ENCODE measurements at regions not wholly inside any gene's neighbourhood (a gene's known extent, or its start where the extent isn't known, plus 50 kb on each side); places are given as distances from the start of the nearest gene placed in this dataset.

DNA sequence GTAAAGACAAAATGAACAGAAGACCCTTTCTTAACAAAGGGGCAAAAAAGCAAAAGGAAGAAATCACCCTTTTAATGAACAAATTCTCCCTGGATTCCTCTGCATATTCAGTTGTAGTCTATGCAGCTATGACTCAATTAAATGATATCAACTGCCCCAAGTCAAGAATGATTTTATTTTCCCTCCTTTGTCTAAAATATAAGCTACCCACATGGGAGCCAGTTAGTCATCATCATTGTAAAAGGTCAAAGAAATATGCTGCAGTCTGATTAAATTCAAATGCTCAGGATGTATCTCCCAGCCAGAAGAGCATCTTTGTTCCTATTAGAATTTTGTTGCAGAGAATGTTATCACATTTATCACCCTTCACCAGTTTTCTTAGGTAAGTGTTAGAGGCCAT is 84.0 kb downstream of the SST start:
- ATAC-seq (ENCODE audit: low FRiP score in 2 of 2) (no peak), DNase-seq (no peak)
- Histone ChIP-seq H3K4me3 (no peak overlapping the region), H3K4me1 (no peaks in the 10 kb centered on the region), H3K9me3 (no peaks in the 10 kb centered on the region), H3K36me3 (no peaks in the 10 kb centered on the region), H3K27me3 (no peaks in the 10 kb centered on the region), H3K27ac (no peak overlapping the region)
- TF ChIP-seq CTCF (IDR thresholded peaks at IDR 0.05) (no peak), POLR2AphosphoS5 (IDR thresholded peaks at IDR 0.05) (no peak)

GRCh38 chr3:187572441-187572840 is 97.8 kb downstream of the SST start:
- Histone ChIP-seq H3K4me3 (no peak overlapping the region), H3K27ac (no peak overlapping the region), H3K4me1 (peaks cover 0 to 4% (median 2%) of the 10 kb centered on the region in 4 donors), H3K36me3 (no peaks in the 10 kb centered on the region), H3K9me3 (no peaks in the 10 kb centered on the region), H3K27me3 (no peaks in the 10 kb centered on the region)
- DNase-seq (no peak), ATAC-seq (ENCODE audit: low FRiP score in 2 of 2) (no peak)
- TF ChIP-seq CTCF (IDR thresholded peaks at IDR 0.05) (no peak), POLR2A (IDR thresholded peaks at IDR 0.05) (no peak), EP300 (IDR thresholded peaks at IDR 0.05) (no peak), POLR2AphosphoS5 (IDR thresholded peaks at IDR 0.05) (no peak)
- WGBS, 2 donors, result 73 to 78% methylated on average over 2 of the region's 2 CpGs

DNA sequence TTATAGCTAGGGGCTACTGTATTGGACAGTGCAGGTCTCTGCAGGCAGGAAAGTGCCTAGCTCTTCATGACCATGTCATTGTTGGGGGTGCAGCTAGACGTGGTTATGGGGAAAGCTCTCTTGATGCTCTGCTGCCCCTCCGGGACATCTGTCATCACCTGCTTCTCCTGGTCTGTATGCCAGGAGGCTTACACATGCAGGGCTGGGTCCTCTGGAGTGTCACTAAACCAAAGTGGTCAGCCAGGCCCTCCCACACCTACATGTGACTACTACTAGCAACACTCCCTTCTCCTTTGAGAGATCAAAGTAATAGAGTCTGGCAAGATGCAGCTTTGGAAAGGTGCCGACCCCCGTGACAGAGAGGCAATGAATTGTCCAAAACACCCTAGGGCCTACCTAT is 98.5 kb downstream of the SST start:
- WGBS, 2 donors, result 87 to 90% methylated on average over 4 of the region's 4 CpGs
- no peak for ATAC-seq (ENCODE audit: low FRiP score in 2 of 2)

GRCh38 chr3:187570776-187571175 is 99.4 kb downstream of the SST start:
- Histone ChIP-seq H3K9me3 (no peaks in the 10 kb centered on the region), H3K27ac (no peak overlapping the region), H3K27me3 (no peaks in the 10 kb centered on the region), H3K36me3 (no peaks in the 10 kb centered on the region), H3K4me3 (no peak overlapping the region), H3K4me1 (peaks cover 0 to 6% (median 5%) of the 10 kb centered on the region in 4 donors)
- TF ChIP-seq POLR2AphosphoS5 (IDR thresholded peaks at IDR 0.05) (no peak), EP300 (IDR thresholded peaks at IDR 0.05) (no peak), CTCF (IDR thresholded peaks at IDR 0.05) (no peak), POLR2A (IDR thresholded peaks at IDR 0.05) (no peak)
- DNase-seq (no peak), ATAC-seq (ENCODE audit: low FRiP score in 2 of 2) (no peak)
- WGBS, 2 donors, result 66 to 72% methylated on average over 2 of the region's 2 CpGs

More for the DNA sequence above, 98.5 kb downstream of the SST start:
- Histone ChIP-seq H3K36me3 (no peaks in the 10 kb centered on the region), H3K27me3 (no peaks in the 10 kb centered on the region), H3K4me1 (peaks cover 0 to 6% (median 5%) of the 10 kb centered on the region in 4 donors), H3K27ac (no peak overlapping the region), H3K4me3 (no peak overlapping the region), H3K9me3 (no peaks in the 10 kb centered on the region)
- TF ChIP-seq POLR2A (IDR thresholded peaks at IDR 0.05), result no peak
- no peak for TF ChIP-seq CTCF (IDR thresholded peaks at IDR 0.05)
- no peak for TF ChIP-seq POLR2AphosphoS5 (IDR thresholded peaks at IDR 0.05)
- no peak for TF ChIP-seq EP300 (IDR thresholded peaks at IDR 0.05)
- no peak for DNase-seq

GRCh38 chr3:187568171-187568570 is 102.0 kb downstream of the SST start:
- 75 to 84% methylated on average over 4 of the region's 4 CpGs for WGBS, 2 donors
- ATAC-seq (ENCODE audit: low FRiP score in 2 of 2) (no peak), DNase-seq (peak in 1 of 2 donors; percentile 35)
- no peak for TF ChIP-seq POLR2AphosphoS5 (IDR thresholded peaks at IDR 0.05)
- no peak for TF ChIP-seq EP300 (IDR thresholded peaks at IDR 0.05)
- TF ChIP-seq POLR2A (IDR thresholded peaks at IDR 0.05), result no peak
- no peak for TF ChIP-seq CTCF (IDR thresholded peaks at IDR 0.05)
- H3K27ac ChIP-seq, result no peak overlapping the region
- H3K27me3 ChIP-seq, result no peaks in the 10 kb centered on the region
- peaks cover 0 to 6% (median 5%) of the 10 kb centered on the region in 4 donors for H3K4me1 ChIP-seq
- H3K9me3 ChIP-seq, result no peaks in the 10 kb centered on the region
- no peak overlapping the region for H3K4me3 ChIP-seq
- H3K36me3 ChIP-seq, result no peaks in the 10 kb centered on the region
